A172 (cell line): ENCODE measurements at regions not wholly inside any gene's neighbourhood (a gene's known extent, or its start where the extent isn't known, plus 50 kb on each side); places are given as distances from the start of the nearest gene placed in this dataset.
"Not testable (repeated sequence)": the region's sequence is repeated elsewhere in the genome, so short reads cannot be mapped to it uniquely, and the experiment has no call there.

ENCODE experiments used
- DNase-seq: peaks from one replicate; pipeline ENCODE4 v3.0.0-alpha.2; 2015; ENCODE audit warnings: low spot score

GRCh38 chr18:30828700-30829099 lies 213.8 kb downstream of the DSC3 start:
- DNase-seq, result no peak

DNA sequence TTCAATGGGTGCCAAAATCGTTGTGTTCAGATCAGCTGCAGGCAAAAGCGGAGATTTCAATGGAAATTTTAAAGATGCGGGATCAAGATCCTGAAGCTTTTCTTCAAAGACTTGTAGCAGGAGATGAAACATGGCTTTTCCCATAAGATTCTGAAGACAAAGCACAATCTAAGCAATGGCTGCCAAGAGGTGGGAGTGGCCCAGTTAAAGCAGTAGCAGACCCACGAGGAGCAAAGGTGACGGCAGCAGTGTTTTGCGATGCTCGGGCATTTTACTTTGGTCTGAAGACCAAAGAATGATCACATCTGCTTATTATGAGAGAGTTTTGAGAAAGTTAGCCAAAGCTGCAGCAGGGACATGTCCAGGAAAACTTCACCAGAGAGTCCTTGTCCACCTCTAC lies 222.9 kb downstream of the DSC3 start:
- no peak for DNase-seq

GRCh38 chr18:30814446-30814845 lies 228.1 kb downstream of the DSC3 start:
- DNase-seq, result no peak

- no peak for DNase-seq
Observed at GRCh38 chr18:30811580-30811979, 231.0 kb downstream of the DSC3 start.

DNA sequence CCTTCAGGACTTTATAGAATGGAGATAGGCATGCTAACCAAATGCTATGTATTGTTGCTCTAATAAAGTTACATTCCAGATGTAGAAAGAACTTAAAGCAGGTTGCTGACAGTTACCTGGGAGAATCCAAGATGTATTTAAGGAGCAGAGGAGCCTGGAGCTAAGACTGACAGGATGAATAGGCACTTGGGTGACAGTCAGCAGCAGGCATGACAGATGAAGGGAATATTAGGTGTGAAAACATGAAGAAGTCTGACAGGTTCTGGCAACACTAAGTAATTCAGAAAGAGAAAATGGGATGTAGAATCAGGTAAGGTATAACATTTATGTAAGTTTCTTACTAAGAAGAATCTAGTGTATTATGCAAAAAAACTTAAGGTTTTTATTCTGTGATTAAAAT lies 232.0 kb downstream of the DSC3 start:
- DNase-seq, result no peak

DNA sequence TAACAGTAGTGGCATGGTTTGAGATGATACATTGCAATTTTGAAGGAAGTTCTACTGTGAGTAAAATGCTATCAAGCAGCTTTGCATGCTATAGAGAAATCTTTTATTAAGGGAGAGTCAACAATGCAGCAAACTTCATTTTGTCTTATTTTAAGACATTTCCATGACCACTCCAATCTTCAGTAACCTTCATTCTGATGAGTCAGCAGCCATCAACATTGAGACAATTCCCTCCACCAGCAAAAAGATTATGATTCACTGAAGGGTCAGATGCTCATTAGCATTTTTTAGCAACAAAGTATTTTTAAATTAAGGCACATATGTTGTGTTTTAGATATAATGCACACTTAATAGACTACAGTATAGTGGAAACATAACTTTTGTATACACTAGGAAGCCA lies 235.7 kb downstream of the DSC3 start:
- no peak for DNase-seq

DNA sequence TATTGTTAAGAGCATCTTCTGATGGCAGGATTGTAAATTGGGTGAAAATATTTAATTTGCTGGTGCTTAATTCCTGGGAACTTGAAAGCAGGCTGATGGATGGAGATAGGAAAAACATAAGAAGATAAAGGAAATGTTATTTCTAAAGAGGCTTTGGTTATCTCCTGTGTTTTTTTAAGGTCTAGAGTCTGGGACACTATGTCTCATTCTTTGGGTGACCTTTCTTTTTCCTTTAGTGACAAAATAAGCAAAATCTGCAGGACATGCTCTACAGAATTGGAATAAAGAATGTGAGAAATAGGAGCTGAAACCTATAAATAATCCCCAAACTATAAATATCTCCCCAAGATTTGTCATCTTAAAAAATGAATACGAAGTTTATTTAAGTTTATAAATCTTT lies 241.7 kb downstream of the DSC3 start:
- DNase-seq, result no peak

DNA sequence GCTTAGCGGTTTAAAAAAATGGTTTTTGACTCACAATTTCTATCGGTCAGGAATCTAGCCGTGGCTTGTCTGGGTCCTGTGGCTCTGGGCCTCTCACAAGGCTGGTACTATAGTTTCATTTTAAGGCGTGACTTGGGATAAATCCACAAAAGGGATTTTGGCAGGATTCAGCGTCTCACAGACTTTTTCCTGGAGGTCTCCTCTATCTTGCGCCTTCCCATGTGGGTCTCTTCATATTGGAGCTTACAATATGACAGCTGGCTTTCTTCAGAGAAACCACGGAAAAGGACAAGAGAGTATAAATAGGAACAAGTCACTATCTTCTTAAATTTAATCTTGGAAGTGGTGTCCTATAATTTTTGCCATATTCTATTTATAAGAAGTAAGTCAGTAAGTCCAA lies 250.5 kb downstream of the DSC3 start:
- no peak for DNase-seq

- not testable (repeated sequence) for DNase-seq
Observed at GRCh38 chr18:30788411-30788991, 254.0 kb downstream of the DSC3 start.

- no peak for DNase-seq
Observed at GRCh38 chr18:30787410-30787809, 255.1 kb downstream of the DSC3 start.

GRCh38 chr18:30781601-30782000 lies 260.9 kb downstream of the DSC3 start:
- DNase-seq, result no peak

- DNase-seq, result no peak
Observed at GRCh38 chr18:30775629-30776028, 266.9 kb downstream of the DSC3 start.

DNA sequence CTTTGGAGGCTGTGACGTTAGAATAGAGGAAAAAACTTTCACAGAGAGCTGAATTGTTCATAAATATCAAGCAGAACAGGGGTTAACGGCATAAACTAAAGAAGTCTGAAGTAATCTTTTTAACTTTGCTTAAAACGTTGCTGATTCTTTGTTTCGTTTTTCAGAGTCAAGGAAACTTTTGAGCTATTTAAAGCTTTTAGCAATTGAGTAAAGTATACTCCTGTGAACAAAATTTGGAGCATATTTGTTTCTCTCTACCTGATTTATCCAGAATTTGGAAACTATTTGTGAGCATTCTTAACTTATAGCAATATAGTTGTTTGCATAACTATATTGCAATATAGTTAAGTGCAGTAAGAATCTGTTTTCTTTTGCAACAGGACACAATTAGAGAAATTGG lies 270.4 kb downstream of the DSC3 start:
- DNase-seq, result not testable (repeated sequence)

DNA sequence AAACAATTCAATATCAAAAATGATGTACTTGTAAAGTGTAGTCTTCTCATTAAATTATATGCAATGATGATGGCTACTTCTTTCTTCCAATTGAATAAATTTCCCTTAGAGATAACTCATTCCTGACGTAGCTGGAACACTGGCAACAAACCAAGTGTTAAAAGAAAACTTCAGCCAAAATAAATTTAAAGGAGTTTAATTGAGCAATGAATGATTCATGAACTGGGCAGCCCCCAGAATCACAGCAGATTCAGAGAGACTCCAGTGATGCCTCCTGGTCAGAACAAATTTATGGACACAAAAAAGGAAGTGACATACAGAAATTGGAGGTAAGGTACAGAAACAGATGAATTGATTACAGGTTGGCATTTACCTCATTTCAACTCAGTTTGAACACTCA lies 276.5 kb downstream of the DSC3 start:
- DNase-seq, result no peak

DNA sequence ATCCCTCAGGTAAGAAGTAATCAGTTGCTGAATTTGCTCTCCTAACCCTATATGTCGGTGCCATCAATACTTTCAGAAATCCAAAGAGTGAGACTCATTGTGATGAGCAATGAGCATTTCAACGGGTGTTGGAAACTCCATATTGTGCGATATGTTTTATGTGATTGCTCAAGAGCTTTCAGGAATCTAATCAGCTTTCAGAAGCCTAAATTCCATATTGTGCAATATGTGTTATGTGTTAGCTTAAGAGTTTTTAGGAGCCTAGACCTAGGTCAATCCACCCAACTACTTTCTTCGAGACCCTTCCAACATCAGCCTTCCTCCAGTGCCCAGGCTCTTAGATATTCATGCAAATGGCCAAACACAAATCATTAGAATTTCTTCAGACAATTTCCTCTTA lies 277.3 kb downstream of the DSC3 start:
- DNase-seq, result no peak

DNA sequence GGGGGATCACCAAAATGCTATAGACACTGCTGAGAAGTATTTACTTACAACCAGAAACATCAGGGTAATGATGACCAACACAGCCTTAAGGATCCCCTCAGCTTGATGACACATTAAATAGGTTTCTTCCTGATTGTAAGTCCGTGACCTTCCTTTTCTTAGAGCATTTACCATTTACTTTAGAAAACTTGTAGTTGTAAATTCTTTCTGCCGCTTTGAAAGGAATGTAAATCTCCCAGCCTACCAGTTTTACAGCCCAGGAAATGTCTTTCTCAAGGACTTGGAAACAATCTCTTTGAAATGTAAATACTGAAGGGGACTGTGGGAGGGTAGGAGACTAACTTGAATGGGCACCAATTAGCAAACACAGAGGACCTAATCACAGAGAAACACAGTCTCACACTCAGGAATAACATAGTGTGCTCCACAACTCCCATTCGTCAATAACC lies 278.6 kb downstream of the DSC3 start:
- DNase-seq, result no peak

GRCh38 chr18:30754846-30755245 lies 287.7 kb downstream of the DSC3 start:
- no peak for DNase-seq

DNA sequence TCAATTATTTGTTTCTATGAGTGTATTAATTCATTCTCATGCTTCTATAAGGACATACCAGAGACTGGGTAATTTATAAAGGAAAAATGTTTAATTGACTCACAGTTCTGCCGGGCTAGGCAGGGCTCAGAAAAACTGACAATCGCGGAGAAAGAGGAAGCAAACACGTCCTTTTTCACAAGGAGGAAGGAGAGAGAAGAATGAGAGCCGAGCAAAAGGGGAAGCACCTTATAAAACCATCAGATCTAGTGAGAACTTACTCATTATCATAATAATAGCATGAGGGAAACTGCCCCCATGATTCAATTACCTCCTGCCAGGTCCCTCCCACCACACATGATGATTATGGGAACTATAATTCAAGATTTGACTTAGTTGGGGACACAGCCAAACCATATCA lies 294.0 kb downstream of the DSC3 start:
- no peak for DNase-seq

GRCh38 chr18:30746224-30746623 lies 296.3 kb downstream of the DSC3 start:
- DNase-seq, result no peak

GRCh38 chr18:30743033-30743432 lies 299.5 kb downstream of the DSC3 start:
- DNase-seq, result no peak

GRCh38 chr18:30730915-30731314 lies 311.6 kb downstream of the DSC3 start:
- DNase-seq, result no peak

DNA sequence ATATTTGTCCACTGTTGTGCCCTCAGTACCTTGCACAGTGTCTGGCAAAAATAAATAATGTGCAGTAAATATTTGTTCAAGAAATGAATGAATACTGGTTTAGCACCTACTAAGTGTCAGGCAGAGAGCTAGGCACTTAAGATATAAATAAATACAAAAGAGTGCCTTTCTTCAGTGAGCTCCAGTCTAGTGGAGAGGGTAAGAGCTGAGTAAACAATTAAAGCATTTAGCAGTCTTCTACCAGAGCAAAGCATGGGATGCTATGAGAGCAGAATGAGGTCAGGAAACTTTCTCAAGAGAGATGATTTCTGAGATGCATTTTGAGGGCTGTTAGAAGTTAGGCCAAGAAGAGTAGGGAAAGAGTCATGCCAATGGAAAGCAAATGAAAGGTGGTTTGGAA lies 314.7 kb downstream of the DSC3 start:
- no peak for DNase-seq

GRCh38 chr18:30713299-30713698 lies 329.2 kb downstream of the DSC3 start:
- no peak for DNase-seq

GRCh38 chr18:30712383-30712782 lies 330.2 kb downstream of the DSC3 start:
- no peak for DNase-seq

- no peak for DNase-seq
Observed at GRCh38 chr18:30709595-30709994, 332.9 kb downstream of the DSC3 start.
